Esophagus muscularis mucosa (tissue), 3 donors: ENCODE measurements at regions not wholly inside any gene's neighbourhood (a gene's known extent, or its start where the extent isn't known, plus 50 kb on each side); places are given as distances from the start of the nearest gene placed in this dataset.

Experiments
- EP300 ChIP-seq: sonication (generic); formaldehyde crosslinking; IDR thresholded peaks from one replicate; pipeline ENCODE4 v1.6.1; 2017; ENCODE audit warnings: antibody characterized with exemption
- TF ChIP-seq, protein P1 (sequence below), 3 experiments: fragments of 200-600 bp in 2 of 3; fragments of 450-650 bp in 1 of 3; sonication (generic) in 2 of 3; IDR thresholded peaks; one replicate each; pipeline ENCODE4 v1.5.1; 2017 to 2019; ENCODE audit warnings: antibody characterized with exemption in 3 of 3, mild to moderate bottlenecking in 2 of 3, moderate library complexity in 1 of 3

GRCh38 chr17:12352127-12352526, 313.6 kb upstream of the MYOCD start:
- TF ChIP-seq, protein P1, sequence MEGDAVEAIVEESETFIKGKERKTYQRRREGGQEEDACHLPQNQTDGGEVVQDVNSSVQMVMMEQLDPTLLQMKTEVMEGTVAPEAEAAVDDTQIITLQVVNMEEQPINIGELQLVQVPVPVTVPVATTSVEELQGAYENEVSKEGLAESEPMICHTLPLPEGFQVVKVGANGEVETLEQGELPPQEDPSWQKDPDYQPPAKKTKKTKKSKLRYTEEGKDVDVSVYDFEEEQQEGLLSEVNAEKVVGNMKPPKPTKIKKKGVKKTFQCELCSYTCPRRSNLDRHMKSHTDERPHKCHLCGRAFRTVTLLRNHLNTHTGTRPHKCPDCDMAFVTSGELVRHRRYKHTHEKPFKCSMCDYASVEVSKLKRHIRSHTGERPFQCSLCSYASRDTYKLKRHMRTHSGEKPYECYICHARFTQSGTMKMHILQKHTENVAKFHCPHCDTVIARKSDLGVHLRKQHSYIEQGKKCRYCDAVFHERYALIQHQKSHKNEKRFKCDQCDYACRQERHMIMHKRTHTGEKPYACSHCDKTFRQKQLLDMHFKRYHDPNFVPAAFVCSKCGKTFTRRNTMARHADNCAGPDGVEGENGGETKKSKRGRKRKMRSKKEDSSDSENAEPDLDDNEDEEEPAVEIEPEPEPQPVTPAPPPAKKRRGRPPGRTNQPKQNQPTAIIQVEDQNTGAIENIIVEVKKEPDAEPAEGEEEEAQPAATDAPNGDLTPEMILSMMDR (IDR thresholded peaks at IDR 0.05) = no peak
- TF ChIP-seq EP300 = no peak
